DND-41 (cell line): ENCODE measurements at regions not wholly inside any gene's neighbourhood (a gene's known extent, or its start where the extent isn't known, plus 50 kb on each side); places are given as distances from the start of the nearest gene placed in this dataset.
A peak's percentile ranks its signal among the peaks of the same experiment; 100 is the strongest.

Experiments used
- ATAC-seq: fragments of 200-7000 bp; cut with Tn5 transposase; 3 replicates; pipeline ENCODE4 v1.9.1; 2021; ENCODE audit warnings: low read depth; ENCODE audit not compliant: insufficient read depth
- DNase-seq: peaks from one replicate; pipeline ENCODE4 v3.0.0-alpha.2; 2020
- H2AFZ ChIP-seq: 2 replicates; pipeline ENCODE4 v1.6.0; 2012; ENCODE audit warnings: low read depth, low read length
- H3K27ac ChIP-seq: 2 replicates; pipeline ENCODE4 v1.5.1; 2012; ENCODE audit warnings: low read length, inconsistent platforms
- H3K27me3 ChIP-seq: fragments of 200-600 bp; sonication (generic); 2 replicates; pipeline ENCODE4 v1.6.0; 2012; ENCODE audit warnings: low read length, mild to moderate bottlenecking, inconsistent platforms; ENCODE audit not compliant: insufficient read depth, poor library complexity
- H3K36me3 ChIP-seq: 2 replicates; pipeline ENCODE4 v1.5.1; 2012; ENCODE audit warnings: low read length, inconsistent platforms; ENCODE audit not compliant: insufficient read depth
- H3K4me1 ChIP-seq: 2 replicates; pipeline ENCODE4 v1.5.1; 2012; ENCODE audit warnings: mild to moderate bottlenecking, low read length; ENCODE audit not compliant: insufficient read depth
- H3K4me2 ChIP-seq: 2 replicates; pipeline ENCODE4 v1.6.0; 2012; ENCODE audit warnings: mild to moderate bottlenecking, moderate library complexity, low read length, inconsistent platforms; ENCODE audit not compliant: insufficient read depth
- H3K4me3 ChIP-seq, 2 experiments: fragments of 200-600 bp in 1 of 2; shearing (Covaris generic) in 1 of 2; 2 replicates each; pipeline ENCODE4 v1.5.1; 2012 to 2016; ENCODE audit warnings: inconsistent platforms in 2 of 2, low read length in 2 of 2, mild to moderate bottlenecking in 2 of 2, low read depth in 1 of 2, moderate library complexity in 1 of 2
- H3K79me2 ChIP-seq: 2 replicates; pipeline ENCODE4 v1.6.0; 2012; ENCODE audit warnings: low read length, inconsistent platforms; ENCODE audit not compliant: insufficient read depth
- H3K9ac ChIP-seq: 2 replicates; pipeline ENCODE4 v1.6.0; 2012; ENCODE audit warnings: low read depth, mild to moderate bottlenecking, inconsistent platforms, low read length, moderate library complexity
- H3K9me3 ChIP-seq: 2 replicates; pipeline ENCODE4 v1.5.1; 2012; ENCODE audit warnings: low read length, moderate library complexity, mild to moderate bottlenecking, inconsistent platforms; ENCODE audit not compliant: insufficient read depth, severe bottlenecking
- H4K20me1 ChIP-seq: 2 replicates; pipeline ENCODE4 v1.6.0; 2012; ENCODE audit warnings: low read length; ENCODE audit not compliant: insufficient read depth
- EZH2 ChIP-seq: IDR thresholded peaks from 3 replicates; pipeline ENCODE4 v1.6.1; 2012; ENCODE audit warnings: borderline replicate concordance, low read depth, mild to moderate bottlenecking, moderate library complexity, low read length, inconsistent platforms; ENCODE audit not compliant: severe bottlenecking
- TF ChIP-seq, protein P1 (sequence below): IDR thresholded peaks from 2 replicates; pipeline ENCODE4 v1.5.1; 2012; ENCODE audit warnings: borderline replicate concordance, low read length, moderate library complexity, mild to moderate bottlenecking; ENCODE audit not compliant: poor library complexity, severe bottlenecking; ENCODE audit errors: extremely low read depth

DNA sequence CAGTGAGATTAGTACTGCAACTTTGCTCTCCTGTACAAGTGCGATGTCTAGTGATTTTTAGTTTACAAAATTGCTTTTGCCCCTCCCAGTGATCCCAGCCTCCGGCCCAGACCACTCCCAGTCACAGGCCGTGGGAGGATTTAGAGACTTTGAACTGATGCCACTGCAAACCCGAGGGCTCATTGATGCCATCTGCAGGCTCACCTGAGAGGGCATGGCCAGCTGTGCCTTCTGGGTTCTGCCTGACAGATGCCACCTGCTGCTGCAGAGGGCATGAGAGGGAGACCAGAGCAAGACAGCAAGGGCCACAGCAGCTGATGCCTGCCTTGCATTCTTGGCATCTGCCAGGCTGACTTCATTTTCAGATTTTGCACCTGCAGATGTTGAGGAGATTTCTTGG lies 593.8 kb downstream of the CDK5RAP2 start:
- no peak for DNase-seq

DNA sequence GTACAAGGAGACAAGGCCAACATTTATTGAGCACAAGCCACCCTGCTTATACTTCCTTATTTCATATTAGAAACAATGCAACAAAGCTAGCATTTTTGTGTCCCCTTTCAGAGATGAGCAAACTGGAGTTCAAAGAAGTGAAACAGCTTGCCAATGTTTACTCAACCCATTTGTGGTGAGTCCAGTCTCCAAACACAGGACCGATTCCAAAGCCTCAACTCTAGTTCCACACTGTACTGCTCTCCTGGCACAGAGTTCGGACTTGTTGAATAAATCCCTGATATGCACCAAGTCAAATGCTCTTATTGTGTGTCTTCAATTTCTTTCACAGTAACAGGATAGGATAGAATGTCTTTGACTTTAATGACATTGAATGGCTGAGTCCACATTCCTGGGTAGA lies 604.8 kb upstream of the BRINP1 start:
- no peaks in the 10 kb centered on the region for H3K4me1 ChIP-seq
- no peaks in the 10 kb centered on the region for H3K27me3 ChIP-seq
- H2AFZ ChIP-seq, result no peak overlapping the region
- no peak overlapping the region for H3K27ac ChIP-seq
- no peaks in the 10 kb centered on the region for H4K20me1 ChIP-seq
- no peak overlapping the region for H3K4me2 ChIP-seq
- H3K79me2 ChIP-seq, result no peaks in the 10 kb centered on the region
- no peaks in the 10 kb centered on the region for H3K36me3 ChIP-seq
- TF ChIP-seq EZH2, result no peak
- TF ChIP-seq, protein P1, sequence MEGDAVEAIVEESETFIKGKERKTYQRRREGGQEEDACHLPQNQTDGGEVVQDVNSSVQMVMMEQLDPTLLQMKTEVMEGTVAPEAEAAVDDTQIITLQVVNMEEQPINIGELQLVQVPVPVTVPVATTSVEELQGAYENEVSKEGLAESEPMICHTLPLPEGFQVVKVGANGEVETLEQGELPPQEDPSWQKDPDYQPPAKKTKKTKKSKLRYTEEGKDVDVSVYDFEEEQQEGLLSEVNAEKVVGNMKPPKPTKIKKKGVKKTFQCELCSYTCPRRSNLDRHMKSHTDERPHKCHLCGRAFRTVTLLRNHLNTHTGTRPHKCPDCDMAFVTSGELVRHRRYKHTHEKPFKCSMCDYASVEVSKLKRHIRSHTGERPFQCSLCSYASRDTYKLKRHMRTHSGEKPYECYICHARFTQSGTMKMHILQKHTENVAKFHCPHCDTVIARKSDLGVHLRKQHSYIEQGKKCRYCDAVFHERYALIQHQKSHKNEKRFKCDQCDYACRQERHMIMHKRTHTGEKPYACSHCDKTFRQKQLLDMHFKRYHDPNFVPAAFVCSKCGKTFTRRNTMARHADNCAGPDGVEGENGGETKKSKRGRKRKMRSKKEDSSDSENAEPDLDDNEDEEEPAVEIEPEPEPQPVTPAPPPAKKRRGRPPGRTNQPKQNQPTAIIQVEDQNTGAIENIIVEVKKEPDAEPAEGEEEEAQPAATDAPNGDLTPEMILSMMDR, result no peak
- DNase-seq (no peak), ATAC-seq (no peak)
- no peaks in the 10 kb centered on the region for H3K9me3 ChIP-seq
- no peak overlapping the region for H3K9ac ChIP-seq
- H3K4me3 ChIP-seq, result no peak overlapping the region

More for the DNA sequence above, 593.8 kb downstream of the CDK5RAP2 start:
- Histone ChIP-seq H4K20me1 (no peaks in the 10 kb centered on the region), H3K4me1 (no peaks in the 10 kb centered on the region), H3K27me3 (no peaks in the 10 kb centered on the region), H3K79me2 (no peaks in the 10 kb centered on the region), H3K9me3 (no peaks in the 10 kb centered on the region), H3K9ac (no peak overlapping the region), H3K4me3 (no peak overlapping the region), H3K4me2 (no peak overlapping the region), H2AFZ (no peak overlapping the region), H3K27ac (no peak overlapping the region), H3K36me3 (no peaks in the 10 kb centered on the region)
- ATAC-seq, result no peak
- TF ChIP-seq EZH2, result no peak
- TF ChIP-seq, protein P1, result no peak

DNA sequence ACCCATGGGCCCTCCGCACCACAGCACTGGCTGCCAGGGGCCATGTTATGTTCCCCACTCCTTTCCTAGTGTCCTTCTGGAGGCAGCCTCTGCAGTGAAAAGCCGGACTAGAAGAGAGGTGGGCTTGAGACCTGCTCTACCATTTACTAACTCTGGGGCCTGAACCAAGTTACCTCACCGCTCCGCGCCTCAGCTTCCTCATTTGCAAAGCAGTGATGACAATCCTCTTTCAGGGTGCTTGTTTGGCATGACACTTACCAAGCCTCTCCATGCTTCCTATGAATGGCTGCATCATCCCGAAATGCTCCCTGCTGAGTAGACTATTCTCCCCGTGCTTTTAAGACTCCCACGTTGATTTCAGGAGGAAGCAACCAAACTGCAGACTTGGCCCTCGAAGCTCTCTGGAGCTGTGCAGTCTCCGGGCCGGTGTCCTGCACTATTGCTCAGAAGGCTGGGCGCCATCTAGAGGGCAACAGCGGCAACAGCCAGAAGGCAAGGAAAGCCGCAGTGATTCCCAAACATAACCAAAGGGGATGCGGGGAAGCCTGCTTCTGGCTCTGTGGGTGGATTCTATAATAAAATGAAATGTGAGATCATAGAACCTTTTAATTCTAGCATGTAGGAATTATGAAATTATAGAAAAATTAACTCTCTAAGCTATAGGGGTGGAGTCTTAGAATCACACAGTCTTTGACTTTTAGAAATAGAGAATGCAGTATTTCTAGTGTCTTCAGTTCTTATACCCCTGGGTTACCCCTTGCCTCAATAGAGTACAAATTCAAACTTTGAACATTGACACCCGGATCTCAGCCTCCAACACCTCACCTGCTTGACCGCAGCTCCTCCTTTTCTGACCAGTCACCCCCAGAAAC lies 599.8 kb upstream of the BRINP1 start:
- no peak overlapping the region for H3K4me2 ChIP-seq
- no peak for TF ChIP-seq EZH2
- TF ChIP-seq, protein P1, result peak; percentile 88
- peaks cover 4% of the 10 kb centered on the region for H3K27me3 ChIP-seq
- H3K4me3 ChIP-seq, result no peak overlapping the region
- peak; percentile 74 for ATAC-seq
- H3K9me3 ChIP-seq, result no peaks in the 10 kb centered on the region
- no peaks in the 10 kb centered on the region for H3K36me3 ChIP-seq
- no peak overlapping the region for H3K27ac ChIP-seq
- no peak overlapping the region for H2AFZ ChIP-seq
- no peaks in the 10 kb centered on the region for H4K20me1 ChIP-seq
- H3K79me2 ChIP-seq, result no peaks in the 10 kb centered on the region
- H3K9ac ChIP-seq, result no peak overlapping the region
- peak; percentile 46 for DNase-seq
- H3K4me1 ChIP-seq, result no peaks in the 10 kb centered on the region
